ENCODE measurements at regions not wholly inside any gene's neighbourhood (a gene's known extent, or its start where the extent isn't known, plus 50 kb on each side); places are given as distances from the start of the nearest gene placed in this dataset.

- intact Hi-C loops (cut with DNase I): no loop called here
- WGBS, 4 donors: 77 to 83% (median 81%) methylated on average over 2 of the region's 2 CpGs
These were observed 155.7 kb upstream of the ZRANB2 start for GRCh38 chr1:71236503-71236902.

DNA sequence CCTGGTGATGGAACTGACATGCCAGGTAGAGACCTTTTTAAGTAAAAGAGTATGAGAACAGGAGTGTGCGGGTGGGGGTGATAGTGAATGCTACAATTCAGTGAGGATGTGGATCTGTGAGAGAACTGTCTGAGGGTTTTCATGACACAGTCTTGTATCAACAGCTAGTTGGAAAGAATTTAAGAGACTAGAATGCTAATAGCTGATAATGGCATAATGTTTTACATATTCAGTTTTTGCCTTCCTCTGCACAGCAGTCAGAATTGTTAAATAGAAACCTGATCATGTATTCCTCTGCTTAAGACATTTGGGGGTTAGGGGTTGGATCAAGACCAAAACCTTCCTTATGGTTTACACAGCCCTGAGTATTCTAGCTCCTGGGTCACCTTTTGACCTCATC is 152.8 kb upstream of the ZRANB2 start:
- Histone ChIP-seq H3K9me3 (replicated peaks in 1 of 3) (no peaks in the 10 kb centered on the region), H3K4me1 (replicated peaks in 1 of 2) (no peaks in the 10 kb centered on the region), H3K4me3 (no peak overlapping the region), H3K27me3 (no peaks in the 10 kb centered on the region), H3K27ac (no peak overlapping the region), H3K36me3 (replicated peaks in 1 of 2) (no peaks in the 10 kb centered on the region)
- DNase-seq: no peak
- intact Hi-C loops (cut with DNase I): no loop called here
- 96 to 97% (median 97%) methylated on average over 1 of the region's 1 CpG for WGBS, 4 donors
- TF ChIP-seq, protein P1, sequence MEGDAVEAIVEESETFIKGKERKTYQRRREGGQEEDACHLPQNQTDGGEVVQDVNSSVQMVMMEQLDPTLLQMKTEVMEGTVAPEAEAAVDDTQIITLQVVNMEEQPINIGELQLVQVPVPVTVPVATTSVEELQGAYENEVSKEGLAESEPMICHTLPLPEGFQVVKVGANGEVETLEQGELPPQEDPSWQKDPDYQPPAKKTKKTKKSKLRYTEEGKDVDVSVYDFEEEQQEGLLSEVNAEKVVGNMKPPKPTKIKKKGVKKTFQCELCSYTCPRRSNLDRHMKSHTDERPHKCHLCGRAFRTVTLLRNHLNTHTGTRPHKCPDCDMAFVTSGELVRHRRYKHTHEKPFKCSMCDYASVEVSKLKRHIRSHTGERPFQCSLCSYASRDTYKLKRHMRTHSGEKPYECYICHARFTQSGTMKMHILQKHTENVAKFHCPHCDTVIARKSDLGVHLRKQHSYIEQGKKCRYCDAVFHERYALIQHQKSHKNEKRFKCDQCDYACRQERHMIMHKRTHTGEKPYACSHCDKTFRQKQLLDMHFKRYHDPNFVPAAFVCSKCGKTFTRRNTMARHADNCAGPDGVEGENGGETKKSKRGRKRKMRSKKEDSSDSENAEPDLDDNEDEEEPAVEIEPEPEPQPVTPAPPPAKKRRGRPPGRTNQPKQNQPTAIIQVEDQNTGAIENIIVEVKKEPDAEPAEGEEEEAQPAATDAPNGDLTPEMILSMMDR (IDR thresholded peaks at IDR 0.05): no peak
- TF ChIP-seq POLR2A (IDR thresholded peaks at IDR 0.05): no peak

More at GRCh38 chr1:71236503-71236902, 155.7 kb upstream of the ZRANB2 start:
- Histone ChIP-seq H3K9me3 (replicated peaks in 1 of 3) (no peaks in the 10 kb centered on the region), H3K4me1 (replicated peaks in 1 of 2) (no peaks in the 10 kb centered on the region), H3K27ac (no peak overlapping the region), H3K4me3 (no peak overlapping the region), H3K27me3 (no peaks in the 10 kb centered on the region), H3K36me3 (replicated peaks in 1 of 2) (no peaks in the 10 kb centered on the region)
- TF ChIP-seq, protein P1 (IDR thresholded peaks at IDR 0.05): no peak
- no peak for TF ChIP-seq POLR2A (IDR thresholded peaks at IDR 0.05)
- DNase-seq: no peak

DNA sequence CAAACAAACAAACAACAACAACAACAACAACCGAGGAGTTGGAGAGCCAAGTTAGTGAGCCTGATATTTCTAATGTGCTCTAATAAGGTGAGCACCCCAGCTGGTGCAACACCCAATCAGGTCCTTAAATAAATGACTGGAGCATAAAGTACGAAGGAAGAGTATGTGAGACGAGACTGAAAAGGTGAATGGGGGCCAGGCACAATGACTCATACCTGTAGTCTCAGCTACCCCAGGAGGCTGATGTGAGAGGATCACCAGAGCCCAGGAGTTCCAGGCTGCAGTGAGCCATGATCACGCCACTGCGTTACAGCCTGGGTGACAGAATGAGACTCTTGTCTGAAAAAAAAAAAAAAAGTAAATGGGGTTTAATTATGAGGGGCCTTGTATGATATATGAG is 152.0 kb upstream of the ZRANB2 start:
- no peak for DNase-seq
- TF ChIP-seq, protein P1 (IDR thresholded peaks at IDR 0.05): no peak
- Histone ChIP-seq H3K4me3 (no peak overlapping the region), H3K4me1 (replicated peaks in 1 of 2) (no peaks in the 10 kb centered on the region), H3K27ac (no peak overlapping the region), H3K27me3 (no peaks in the 10 kb centered on the region), H3K36me3 (replicated peaks in 1 of 2) (no peaks in the 10 kb centered on the region), H3K9me3 (replicated peaks in 1 of 3) (no peaks in the 10 kb centered on the region)
- 76 to 87% (median 80%) methylated on average over 5 of the region's 5 CpGs for WGBS, 4 donors
- intact Hi-C loops (cut with DNase I): no loop called here

- H3K27ac ChIP-seq: no peak overlapping the region
- H3K36me3 ChIP-seq (replicated peaks in 1 of 2): no peaks in the 10 kb centered on the region
- no peaks in the 10 kb centered on the region for H3K27me3 ChIP-seq
- DNase-seq: no peak
- H3K4me3 ChIP-seq: no peak overlapping the region
- H3K9me3 ChIP-seq (replicated peaks in 1 of 3): no peaks in the 10 kb centered on the region
- no peaks in the 10 kb centered on the region for H3K4me1 ChIP-seq (replicated peaks in 1 of 2)
- TF ChIP-seq, protein P1 (IDR thresholded peaks at IDR 0.05): no peak
- no peak for TF ChIP-seq POLR2A (IDR thresholded peaks at IDR 0.05)
- WGBS, 4 donors: 77 to 81% (median 80%) methylated on average over 11 to 12 of the region's 12 CpGs
- intact Hi-C loops (cut with DNase I): no loop called here
These were observed 151.4 kb upstream of the ZRANB2 start for GRCh38 chr1:71232166-71232763.

Data from adrenal gland (tissue), 9 donors.